Pancreas (tissue), 10 donors: ENCODE measurements at regions not wholly inside any gene's neighbourhood (a gene's known extent, or its start where the extent isn't known, plus 50 kb on each side); places are given as distances from the start of the nearest gene placed in this dataset.
A peak's percentile ranks its signal among the peaks of the same experiment; 100 is the strongest.

Experiments used
- ATAC-seq, 4 donors: fragments of 200-7000 bp; cut with Tn5 transposase; one replicate each; pipeline versions ENCODE4 v1.8.0 to v1.9.1; 2020; ENCODE audit warnings: mild to moderate bottlenecking in 4 of 4, moderate library complexity in 4 of 4
- DNase-seq, 6 donors: peaks; one replicate each; pipeline ENCODE4 v3.0.0-alpha.2; 2020
- FAIRE-seq: peaks from 2 replicates; lab custom pipeline; 2012; peaks lifted over from hg19 to GRCh38; lab: Jason Lieb, UNC
- H3K27ac ChIP-seq, 4 donors: fragments of 200-600 bp; sonication (generic); 1 replicate in 3 of 4; 2 replicates in 1 of 4; pipeline versions ENCODE4 v1.5.0 to v1.8.0; 2020
- H3K27me3 ChIP-seq, 4 donors: fragments of 200-600 bp; one replicate each; pipeline ENCODE4 v1.8.0; 2021
- H3K36me3 ChIP-seq, 3 donors: fragments of 200-600 bp; sonication (generic) in 1 of 3; one replicate each; pipeline versions ENCODE4 v1.5.0 to v1.8.0; 2020 to 2021
- H3K4me1 ChIP-seq, 3 donors: fragments of 200-600 bp; one replicate each; pipeline ENCODE4 v1.8.0; 2021
- H3K4me3 ChIP-seq, 4 donors: fragments of 200-600 bp; sonication (generic) in 2 of 4; one replicate each; pipeline versions ENCODE4 v1.5.0 to v1.8.0; 2020 to 2021
- H3K9me3 ChIP-seq, 4 donors: fragments of 200-600 bp; one replicate each; pipeline ENCODE4 v1.8.0; 2021
- WGBS, 2 donors: extraction: QIAGEN DNeasy Blood & Tissue Kit; methylation state at CpG; one replicate each; pipeline ENCODE4 v1.1.7; 2013; 5-methylcytosine and 5-hydroxymethylcytosine counted together
- intact Hi-C, 3 donors: fragments of 100-400 bp; cut with DNase I; formaldehyde crosslinking; loops; one replicate each; pipeline versions ENCODE4 v1.11.1 to v1.14.2; 2022
- TF ChIP-seq, protein P1 (sequence below), 4 donors: fragments of 200-600 bp; sonication (generic) in 3 of 4; IDR thresholded peaks; one replicate each; pipeline versions ENCODE4 v1.5.0 to v1.8.0; 2021; ENCODE audit warnings: antibody characterized with exemption in 4 of 4
- donor health status: healthy with polysubstance abuse.
- donor health status: DM: no; HTN: no; CAD: no; lungs with moderate emphysema.
- donor health status: DM: no; HTN: no; CAD: no.
- donor health status: control.
- donor health status: control.
- donor health status: Bipolar disorder and iron deficiency.
- donor health status: DM: yes; HTN: yes; CAD: no.
- donor health status: DM: no; HTN: no; CAD: no.
- donor health status: DM: no; HTN: no; CAD: no.
- donor health status: DM: yes; HTN: yes; CAD: no.

DNA sequence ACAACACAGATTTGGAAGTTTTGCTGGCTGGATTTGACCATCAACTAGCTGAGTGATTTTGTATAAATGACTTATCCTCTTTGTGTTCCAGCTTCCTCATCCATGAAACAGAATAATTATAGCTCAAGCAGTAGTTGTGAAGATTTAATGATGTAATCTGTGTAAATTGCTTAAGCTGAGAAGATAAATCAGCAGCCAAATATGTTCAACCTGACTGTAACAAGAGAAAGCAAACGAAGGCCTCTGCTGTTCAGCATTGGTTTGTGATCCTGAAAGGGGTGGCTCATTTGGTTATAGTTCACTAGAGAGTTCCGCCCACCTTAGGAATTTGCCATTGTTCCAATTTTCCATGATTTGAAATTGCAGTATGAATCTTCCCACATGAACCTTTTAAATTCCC lies 75.7 kb upstream of the CCDC112 start:
- no peak for ATAC-seq
- intact Hi-C loops, result loop anchor here in 1 of 3 donors (10.0 kb wide), 1 partner anchor 203 kb away; no protein-coding TSS in a partner anchor

DNA sequence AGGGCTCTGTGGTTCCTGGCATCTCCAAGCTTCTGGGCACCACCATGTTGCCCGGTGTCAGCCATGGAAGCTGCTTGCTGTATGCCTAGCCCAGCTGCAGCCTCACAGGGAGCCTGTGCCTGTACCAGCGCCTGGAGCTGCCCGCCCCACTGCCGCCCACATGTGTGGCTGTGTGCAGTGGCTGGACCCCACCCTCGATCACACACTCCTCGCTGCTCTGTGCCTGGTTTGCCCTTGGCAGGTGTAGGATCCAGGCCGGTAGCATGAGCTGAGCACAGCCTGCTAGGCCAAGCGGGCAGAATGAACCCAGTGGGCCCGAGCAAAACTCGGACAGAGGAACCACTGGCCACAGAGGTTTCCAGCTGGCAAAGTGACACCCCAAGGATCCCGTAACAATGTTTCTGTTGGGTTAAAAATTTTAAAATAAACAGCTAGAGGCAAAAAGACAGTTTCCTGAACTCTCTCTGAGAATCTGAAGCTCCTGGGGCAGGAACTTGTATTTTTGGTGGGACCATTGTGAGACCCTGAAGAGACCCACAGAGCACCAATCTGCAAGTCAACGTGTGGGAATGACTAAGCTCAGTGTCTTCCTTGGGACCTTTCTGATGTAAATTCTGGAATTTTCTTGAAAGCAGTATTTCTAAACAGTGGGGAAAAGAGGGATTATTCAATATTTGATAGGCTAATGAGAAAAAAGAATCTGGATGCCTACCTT lies 73.1 kb upstream of the CCDC112 start:
- Histone ChIP-seq H3K27ac (no peak overlapping the region), H3K4me1 (peaks cover 0 to under 1% (median 0%) of the 10 kb centered on the region in 3 donors), H3K4me3 (no peak overlapping the region), H3K27me3 (no peaks in the 10 kb centered on the region), H3K36me3 (no peaks in the 10 kb centered on the region), H3K9me3 (no peaks in the 10 kb centered on the region)
- WGBS, 2 donors, result 93% methylated on average over 12 of the region's 12 CpGs
- ATAC-seq, result no peak
- TF ChIP-seq, protein P1, sequence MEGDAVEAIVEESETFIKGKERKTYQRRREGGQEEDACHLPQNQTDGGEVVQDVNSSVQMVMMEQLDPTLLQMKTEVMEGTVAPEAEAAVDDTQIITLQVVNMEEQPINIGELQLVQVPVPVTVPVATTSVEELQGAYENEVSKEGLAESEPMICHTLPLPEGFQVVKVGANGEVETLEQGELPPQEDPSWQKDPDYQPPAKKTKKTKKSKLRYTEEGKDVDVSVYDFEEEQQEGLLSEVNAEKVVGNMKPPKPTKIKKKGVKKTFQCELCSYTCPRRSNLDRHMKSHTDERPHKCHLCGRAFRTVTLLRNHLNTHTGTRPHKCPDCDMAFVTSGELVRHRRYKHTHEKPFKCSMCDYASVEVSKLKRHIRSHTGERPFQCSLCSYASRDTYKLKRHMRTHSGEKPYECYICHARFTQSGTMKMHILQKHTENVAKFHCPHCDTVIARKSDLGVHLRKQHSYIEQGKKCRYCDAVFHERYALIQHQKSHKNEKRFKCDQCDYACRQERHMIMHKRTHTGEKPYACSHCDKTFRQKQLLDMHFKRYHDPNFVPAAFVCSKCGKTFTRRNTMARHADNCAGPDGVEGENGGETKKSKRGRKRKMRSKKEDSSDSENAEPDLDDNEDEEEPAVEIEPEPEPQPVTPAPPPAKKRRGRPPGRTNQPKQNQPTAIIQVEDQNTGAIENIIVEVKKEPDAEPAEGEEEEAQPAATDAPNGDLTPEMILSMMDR (IDR thresholded peaks at IDR 0.05), result no peak
- intact Hi-C loops, result loop anchor here in 1 of 3 donors (10.0 kb wide), 1 partner anchor 205 kb away; no protein-coding TSS in a partner anchor
- FAIRE-seq, result no peak
- no peak for DNase-seq

More for the DNA sequence above, 75.7 kb upstream of the CCDC112 start:
- Histone ChIP-seq H3K9me3 (no peaks in the 10 kb centered on the region), H3K27me3 (no peaks in the 10 kb centered on the region), H3K4me1 (peaks cover 0 to 3% (median 0%) of the 10 kb centered on the region in 3 donors), H3K36me3 (no peaks in the 10 kb centered on the region), H3K4me3 (no peak overlapping the region), H3K27ac (no peak overlapping the region)
- 51 to 53% methylated on average over 2 of the region's 2 CpGs for WGBS, 2 donors
- TF ChIP-seq, protein P1 (IDR thresholded peaks at IDR 0.05), result no peak
- no peak for DNase-seq
- FAIRE-seq, result no peak

DNA sequence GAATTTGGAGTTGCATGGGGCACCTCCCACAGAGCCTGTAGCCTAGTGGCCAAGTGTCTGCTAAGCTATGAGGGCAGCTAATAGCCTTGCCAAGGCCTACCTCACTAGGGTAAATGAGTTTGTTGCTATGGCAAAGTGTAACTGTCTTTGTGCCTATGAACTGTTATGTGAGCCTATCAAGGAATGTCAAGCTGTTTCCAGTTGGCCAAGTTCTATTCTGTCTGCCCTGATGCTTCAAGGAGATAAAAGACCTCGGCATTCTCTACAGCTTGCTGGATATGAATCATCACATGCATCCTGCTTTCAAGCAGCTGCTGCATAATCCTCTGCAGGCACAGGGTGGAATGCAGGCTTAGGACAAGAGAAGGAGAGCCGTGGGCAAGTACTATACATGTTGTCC lies 69.8 kb upstream of the CCDC112 start:
- intact Hi-C loops, result no loop called here
- no peak for ATAC-seq
- FAIRE-seq, result no peak

DNA sequence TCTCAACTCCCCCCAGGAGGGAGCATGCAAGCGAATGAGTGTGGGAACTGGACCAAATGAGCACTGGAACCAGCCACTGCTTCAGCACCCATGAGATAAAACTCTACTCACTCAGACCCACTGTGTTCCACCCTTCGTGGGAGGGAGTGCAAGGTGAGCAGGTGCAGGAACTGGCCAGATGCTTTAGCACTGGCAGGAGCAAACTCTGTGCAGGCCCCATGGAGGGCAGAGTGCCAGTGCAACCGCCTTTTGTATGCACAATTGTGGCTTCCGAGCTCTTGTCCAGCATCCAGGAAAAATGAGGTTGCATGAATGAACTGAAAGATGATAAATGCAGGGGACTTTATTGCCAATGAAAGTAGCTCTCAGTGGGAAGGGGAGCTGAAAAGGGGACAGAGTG lies 67.4 kb upstream of the CCDC112 start:
- Histone ChIP-seq H3K4me1 (no peaks in the 10 kb centered on the region), H3K4me3 (no peak overlapping the region), H3K27me3 (no peaks in the 10 kb centered on the region), H3K9me3 (no peaks in the 10 kb centered on the region), H3K27ac (no peak overlapping the region), H3K36me3 (no peaks in the 10 kb centered on the region)
- TF ChIP-seq, protein P1 (IDR thresholded peaks at IDR 0.05), result no peak
- peak; percentile 61 to 85 (median 70) for ATAC-seq
- DNase-seq, result peak in 5 of 6 donors; percentile 43 to 70 (median 61)
- WGBS, 2 donors, result 30 to 38% methylated on average over 4 of the region's 4 CpGs
- FAIRE-seq, result no peak
- intact Hi-C loops, result no loop called here

More for the DNA sequence above, 69.8 kb upstream of the CCDC112 start:
- 71 to 84% methylated on average over 2 of the region's 2 CpGs for WGBS, 2 donors
- TF ChIP-seq, protein P1 (IDR thresholded peaks at IDR 0.05), result no peak
- H3K4me3 ChIP-seq, result no peak overlapping the region
- no peak for DNase-seq
- no peaks in the 10 kb centered on the region for H3K9me3 ChIP-seq
- H3K27me3 ChIP-seq, result no peaks in the 10 kb centered on the region
- no peaks in the 10 kb centered on the region for H3K36me3 ChIP-seq
- H3K4me1 ChIP-seq, result no peaks in the 10 kb centered on the region
- H3K27ac ChIP-seq, result no peak overlapping the region
